Heart right ventricle (tissue), 16 donors: ENCODE measurements at regions not wholly inside any gene's neighbourhood (a gene's known extent, or its start where the extent isn't known, plus 50 kb on each side); places are given as distances from the start of the nearest gene placed in this dataset.

ENCODE experiments used
- ATAC-seq, 8 donors: fragments of 200-7000 bp; cut with Tn5 transposase; one replicate each; pipeline ENCODE4 v1.9.1; 2020; ENCODE audit warnings: mild to moderate bottlenecking in 8 of 8, moderate library complexity in 8 of 8, moderate number of reproducible peaks in 1 of 8
- DNase-seq, 2 donors: peaks; one replicate each; pipeline ENCODE4 v3.0.0-alpha.2; 2020
- H3K27ac ChIP-seq, 10 donors: fragments of 200-600 bp; sonication (generic) in 2 of 10; one replicate each; pipeline versions ENCODE4 v1.5.0 to v1.8.0; 2020 to 2022; ENCODE audit warnings: mild to moderate bottlenecking in 3 of 10
- H3K27me3 ChIP-seq, 7 donors: fragments of 200-600 bp; one replicate each; pipeline ENCODE4 v1.8.0; 2021 to 2022; ENCODE audit warnings: mild to moderate bottlenecking in 2 of 7
- H3K36me3 ChIP-seq, 9 donors: fragments of 200-600 bp; sonication (generic) in 1 of 9; one replicate each; pipeline versions ENCODE4 v1.5.0 to v1.8.0; 2020 to 2022; ENCODE audit warnings: mild to moderate bottlenecking in 2 of 9
- H3K4me1 ChIP-seq, 9 donors: fragments of 200-600 bp; sonication (generic) in 1 of 9; one replicate each; pipeline versions ENCODE4 v1.5.0 to v1.8.0; 2020 to 2022; ENCODE audit warnings: mild to moderate bottlenecking in 4 of 9
- H3K4me3 ChIP-seq, 10 donors: fragments of 200-600 bp; sonication (generic) in 2 of 10; one replicate each; pipeline versions ENCODE4 v1.5.0 to v1.8.0; 2020 to 2022; ENCODE audit warnings: mild to moderate bottlenecking in 7 of 10, moderate library complexity in 2 of 10
- H3K9me3 ChIP-seq, 11 donors: fragments of 200-600 bp in 10 of 11; sonication (generic) in 2 of 11; one replicate each; pipeline versions ENCODE4 v1.5.0 to v1.8.0; 2013 to 2022; ENCODE audit warnings: mild to moderate bottlenecking in 2 of 11, control low read depth in 1 of 11, moderate library complexity in 1 of 11
- WGBS, 2 donors: extraction: QIAGEN DNeasy Blood & Tissue Kit; methylation state at CpG; one replicate each; pipeline ENCODE4 v1.1.7; 2013; ENCODE audit warnings: inconsistent platforms in 1 of 2; 5-methylcytosine and 5-hydroxymethylcytosine counted together
- intact Hi-C, 10 donors: fragments of 100-400 bp; cut with DNase I; formaldehyde crosslinking; loops; one replicate each; pipeline versions ENCODE4 v1.11.1 to v1.14.2; 2022
- TF ChIP-seq, protein P1 (sequence below), 9 donors: fragments of 200-600 bp; sonication (generic) in 2 of 9; IDR thresholded peaks; one replicate each; pipeline versions ENCODE4 v1.5.0 to v1.8.0; 2021 to 2022; ENCODE audit warnings: antibody characterized with exemption in 9 of 9, mild to moderate bottlenecking in 5 of 9, moderate library complexity in 1 of 9
- donor health status: Arrhythmogenic right ventricular cardiomyopathy.
- donor health status: ischemic (EF 13 %, LVEDD 7.1; RV severe dilation, severe dysfunction).
- donor health status: healthy with polysubstance abuse.
- donor health status: DM: no; HTN: yes; CAD: no.
- donor health status: DM: no; HTN: no; CAD: no.
- donor health status: ischemic (EF 25% LVEDD 6.9; RV normal size, moderate dysfunction).
- donor health status: ischemic (EF 25% LVEDD 5.7; RV mildly dilated, moderate dysfunction).
- donor health status: healthy.
- donor health status: DM: yes; HTN: yes; CAD: no.
- donor health status: Ischemic cardiomyopathy.
- donor health status: ischemic (EF 35%, LVEDD 5.7; RV mildly dilated, moderate dysfunction).
- donor health status: nonischemic (EF 11% LVEDD 7.7; RV severe dilation, severe dysfunction).
- donor health status: DM: yes; HTN: yes; CAD: no.
- donor health status: PGD.
- donor health status: ischemic (EF 29% LVEDD 5.4; RV normal size, mild dysfunction).
- donor health status: nonischemic (EF 23%, LVEDD 6.1; RV moderate dilation, normal function).

DNA sequence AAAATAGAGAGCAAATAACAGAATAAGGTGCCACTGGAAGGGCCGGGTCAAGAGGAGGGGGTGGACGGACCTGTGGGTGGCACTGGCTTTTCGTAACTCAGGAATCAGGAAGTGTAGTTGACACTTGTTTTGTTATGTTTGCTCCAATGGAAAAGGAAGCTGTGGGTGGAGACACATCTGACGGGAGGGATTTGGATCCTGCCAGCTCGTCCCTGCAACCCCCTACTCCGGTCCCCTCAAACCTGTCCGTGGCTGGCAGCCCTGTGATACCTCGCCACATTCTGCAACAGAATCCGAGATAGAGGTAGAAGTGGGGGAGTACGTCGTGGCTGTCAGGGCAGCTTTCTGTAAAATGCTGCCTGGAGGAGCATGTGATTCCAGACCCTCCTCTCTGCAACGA, 104.2 kb upstream of the IER5L start:
- intact Hi-C loops, result no loop called here
- Histone ChIP-seq H3K36me3 (peaks cover 0 to 6% (median 0%) of the 10 kb centered on the region in 9 donors), H3K9me3 (no peaks in the 10 kb centered on the region), H3K4me1 (peaks cover 0 to 28% (median 7%) of the 10 kb centered on the region in 9 donors), H3K27me3 (no peaks in the 10 kb centered on the region), H3K4me3 (peak overlapping the region in 9 of 10 donors; percentile 21 to 61 (median 57)), H3K27ac (peak overlapping the region in 9 of 10 donors; percentile 44 to 86 (median 69))
- TF ChIP-seq, protein P1, sequence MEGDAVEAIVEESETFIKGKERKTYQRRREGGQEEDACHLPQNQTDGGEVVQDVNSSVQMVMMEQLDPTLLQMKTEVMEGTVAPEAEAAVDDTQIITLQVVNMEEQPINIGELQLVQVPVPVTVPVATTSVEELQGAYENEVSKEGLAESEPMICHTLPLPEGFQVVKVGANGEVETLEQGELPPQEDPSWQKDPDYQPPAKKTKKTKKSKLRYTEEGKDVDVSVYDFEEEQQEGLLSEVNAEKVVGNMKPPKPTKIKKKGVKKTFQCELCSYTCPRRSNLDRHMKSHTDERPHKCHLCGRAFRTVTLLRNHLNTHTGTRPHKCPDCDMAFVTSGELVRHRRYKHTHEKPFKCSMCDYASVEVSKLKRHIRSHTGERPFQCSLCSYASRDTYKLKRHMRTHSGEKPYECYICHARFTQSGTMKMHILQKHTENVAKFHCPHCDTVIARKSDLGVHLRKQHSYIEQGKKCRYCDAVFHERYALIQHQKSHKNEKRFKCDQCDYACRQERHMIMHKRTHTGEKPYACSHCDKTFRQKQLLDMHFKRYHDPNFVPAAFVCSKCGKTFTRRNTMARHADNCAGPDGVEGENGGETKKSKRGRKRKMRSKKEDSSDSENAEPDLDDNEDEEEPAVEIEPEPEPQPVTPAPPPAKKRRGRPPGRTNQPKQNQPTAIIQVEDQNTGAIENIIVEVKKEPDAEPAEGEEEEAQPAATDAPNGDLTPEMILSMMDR (IDR thresholded peaks at IDR 0.05), result no peak
- DNase-seq, result no peak
- peak in 7 of 8 donors; percentile 41 to 79 (median 67) for ATAC-seq
- 58 to 61% methylated on average over 12 of the region's 12 CpGs for WGBS, 2 donors

DNA sequence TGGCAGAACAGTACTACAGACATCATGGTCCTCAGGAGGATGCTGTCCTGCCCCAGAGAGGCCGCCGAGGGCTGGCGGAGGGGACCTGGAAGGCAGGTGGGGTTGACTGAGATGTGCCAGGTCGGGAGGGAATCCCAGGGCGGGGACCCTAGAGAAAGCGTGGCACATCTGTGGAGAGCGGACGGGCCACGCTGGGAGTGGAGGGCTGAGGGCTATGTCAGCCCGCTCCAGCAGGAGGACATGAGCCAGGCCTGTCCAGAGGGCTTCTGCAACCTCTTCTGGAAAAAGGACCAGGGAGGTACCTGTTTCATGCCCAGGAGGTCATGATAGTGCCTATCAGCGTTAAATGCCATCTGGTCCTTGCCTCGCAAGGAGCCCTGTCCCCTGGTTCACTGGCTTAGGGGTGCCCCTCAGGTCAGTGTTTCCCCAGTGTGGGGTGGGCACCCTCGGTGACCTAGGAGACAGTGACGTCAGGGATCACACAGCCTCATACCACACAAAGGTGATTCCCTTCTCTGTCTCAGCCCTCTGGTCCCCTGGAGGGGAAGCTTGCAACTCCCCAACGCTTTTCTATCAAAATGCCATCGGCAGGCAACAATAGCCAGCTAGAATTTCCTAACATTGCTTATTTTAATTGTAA, 103.6 kb upstream of the IER5L start:
- H3K4me1 ChIP-seq, result peaks cover 0 to 28% (median 7%) of the 10 kb centered on the region in 9 donors
- DNase-seq, result no peak
- intact Hi-C loops, result no loop called here
- peak overlapping the region in 5 of 10 donors; percentile 57 to 61 (median 59) for H3K4me3 ChIP-seq
- 89 to 90% methylated on average over 16 of the region's 16 CpGs for WGBS, 2 donors
- H3K36me3 ChIP-seq, result peaks cover 0 to 6% (median 0%) of the 10 kb centered on the region in 9 donors
- peak overlapping the region in 6 of 10 donors; percentile 61 to 86 (median 74) for H3K27ac ChIP-seq
- H3K9me3 ChIP-seq, result no peaks in the 10 kb centered on the region
- ATAC-seq, result no peak
- H3K27me3 ChIP-seq, result no peaks in the 10 kb centered on the region
- TF ChIP-seq, protein P1 (IDR thresholded peaks at IDR 0.05), result no peak

DNA sequence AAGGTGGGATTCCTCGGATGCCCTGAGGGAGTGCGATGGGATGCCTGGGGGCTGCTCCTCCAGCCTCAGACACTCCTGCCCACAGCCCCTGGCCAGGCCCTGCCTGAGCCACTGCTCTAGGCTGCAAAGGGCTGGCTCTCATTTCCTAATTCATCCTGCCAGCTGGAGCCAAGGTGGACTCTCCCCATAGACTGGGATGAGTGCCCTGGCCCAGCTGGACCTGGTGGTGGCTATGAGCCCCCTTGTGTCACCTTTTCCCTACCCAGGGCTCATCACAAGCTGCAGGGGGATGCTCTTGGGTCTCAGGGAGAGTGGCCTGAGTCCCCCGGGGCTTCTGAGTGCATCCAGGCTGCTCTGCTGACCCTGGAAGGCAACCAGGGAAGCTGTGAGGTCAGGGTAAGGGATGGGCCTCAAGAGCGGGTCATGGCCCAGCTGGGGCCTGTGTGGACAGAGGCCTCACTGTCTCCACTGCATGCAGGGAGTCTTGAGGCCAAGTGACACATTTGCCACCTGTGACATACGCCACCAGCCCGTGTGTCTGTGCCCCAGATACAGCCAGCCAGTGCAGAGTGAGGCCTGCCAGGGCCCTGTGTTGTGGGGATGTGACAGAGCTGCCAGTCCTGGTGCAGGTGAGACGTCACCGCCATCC, 102.7 kb upstream of the IER5L start:
- Histone ChIP-seq H3K4me1 (peaks cover 0 to 28% (median 7%) of the 10 kb centered on the region in 9 donors), H3K9me3 (no peaks in the 10 kb centered on the region), H3K4me3 (no peak overlapping the region), H3K27ac (no peak overlapping the region), H3K36me3 (no peaks in the 10 kb centered on the region), H3K27me3 (peaks cover 0 to 1% (median 0%) of the 10 kb centered on the region in 7 donors)
- intact Hi-C loops, result no loop called here
- ATAC-seq, result peak in 1 of 8 donors; percentile 14
- no peak for DNase-seq
- TF ChIP-seq, protein P1 (IDR thresholded peaks at IDR 0.05), result no peak
- WGBS, 2 donors, result 91 to 95% methylated on average over 8 of the region's 8 CpGs

DNA sequence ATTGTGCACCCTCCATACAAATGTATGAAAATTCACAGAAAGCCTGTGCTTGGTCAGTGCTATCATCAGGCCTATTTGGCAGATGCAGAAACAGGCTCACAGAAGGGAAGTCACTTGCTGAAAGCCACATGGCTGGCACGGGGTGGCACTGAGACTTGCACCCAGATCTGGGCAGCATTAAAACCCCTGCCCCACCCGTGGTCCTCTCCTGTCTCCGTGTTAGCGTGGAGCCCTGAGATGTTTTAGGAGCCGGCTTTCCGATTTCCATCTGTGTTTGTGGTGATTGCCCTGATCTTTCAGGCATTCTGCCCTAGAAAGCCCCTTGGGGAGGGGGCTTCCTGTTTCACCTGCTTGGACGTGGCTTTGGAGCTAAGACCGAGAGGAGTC, 102.2 kb upstream of the IER5L start:
- intact Hi-C loops, result no loop called here
- peaks cover 0 to 28% (median 7%) of the 10 kb centered on the region in 9 donors for H3K4me1 ChIP-seq
- TF ChIP-seq, protein P1 (IDR thresholded peaks at IDR 0.05), result no peak
- no peak overlapping the region for H3K4me3 ChIP-seq
- H3K9me3 ChIP-seq, result no peaks in the 10 kb centered on the region
- peaks cover 0 to 5% (median 0%) of the 10 kb centered on the region in 7 donors for H3K27me3 ChIP-seq
- H3K27ac ChIP-seq, result no peak overlapping the region
- 90% methylated on average over 8 of the region's 8 CpGs for WGBS, 2 donors
- ATAC-seq (no peak), DNase-seq (no peak)
- H3K36me3 ChIP-seq, result no peaks in the 10 kb centered on the region
